GM12878 (cell line): ENCODE measurements at regions not wholly inside any gene's neighbourhood (a gene's known extent, or its start where the extent isn't known, plus 50 kb on each side); places are given as distances from the start of the nearest gene placed in this dataset.

ENCODE experiments used
- ATAC-seq: fragments of 200-7000 bp; cut with Tn5 transposase; 3 replicates; pipeline ENCODE4 v1.9.1; 2020; ENCODE audit warnings: mild to moderate bottlenecking, moderate library complexity
- BruUV-seq: library from RNA; stranded (reverse); fragments of 400-500 nt; replicated peaks from 2 replicates; lab custom pipeline; 2021; lab: Mats Ljungman, UMichigan
- CTCF ChIA-PET: fragments of 300-600 bp; sonication (Branson Sonifier 250); formaldehyde crosslinking; extraction: SDS; loops from one replicate; lab custom pipeline; 2021; ENCODE audit warnings: inconsistent platforms; lab: Yijun Ruan, JAX
- POLR2A ChIA-PET: fragments of 350-600 bp; formaldehyde crosslinking; extraction: SDS; loops from one replicate; lab custom pipeline; 2021; ENCODE audit warnings: inconsistent platforms; lab: Charles Lee
- RAD21 ChIA-PET: fragments of 300-600 bp; sonication (Branson Sonifier 250); formaldehyde crosslinking; loops from one replicate; lab custom pipeline; 2023; ENCODE audit warnings: antibody characterized with exemption; ENCODE audit not compliant: unreplicated experiment; lab: Charles Lee
- SMC1A ChIA-PET: fragments of 300-600 bp; sonication (Branson Sonifier 250); formaldehyde crosslinking; loops from one replicate; lab custom pipeline; 2023; ENCODE audit not compliant: unreplicated experiment, uncharacterized antibody; lab: Charles Lee
- DNase-seq: peaks from one replicate; pipeline ENCODE4 v3.0.0-alpha.2; 2011; ENCODE audit warnings: low read depth, low spot score
- FAIRE-seq: peaks from 3 replicates; lab custom pipeline; 2011; peaks lifted over from hg19 to GRCh38; lab: Jason Lieb, UNC
- H2AFZ ChIP-seq: 2 replicates; pipeline ENCODE4 v1.6.0; 2011; ENCODE audit warnings: low read depth, low read length, control low read depth; ENCODE audit not compliant: control insufficient read depth
- H3K27ac ChIP-seq: 2 replicates; pipeline ENCODE4 v1.5.1; 2011; ENCODE audit warnings: control low read depth; ENCODE audit not compliant: control insufficient read depth, insufficient read depth
- H3K27me3 ChIP-seq, 2 experiments: replicated peaks in 1 of 2; 2 replicates each; pipeline versions ENCODE4 v1.6.0 to v1.6.1; 2011; ENCODE audit warnings: low read length in 1 of 2; ENCODE audit not compliant: control insufficient read depth in 2 of 2, insufficient read depth in 2 of 2
- H3K36me3 ChIP-seq, 2 experiments: 2 replicates each; pipeline ENCODE4 v1.5.1; 2011; ENCODE audit warnings: low read length in 1 of 2; ENCODE audit not compliant: control insufficient read depth in 2 of 2, insufficient read depth in 2 of 2
- H3K4me1 ChIP-seq: 2 replicates; pipeline ENCODE4 v1.6.1; 2011; ENCODE audit warnings: mild to moderate bottlenecking, low read length, moderate library complexity, mixed read lengths; ENCODE audit not compliant: control insufficient read depth, insufficient read depth
- H3K4me2 ChIP-seq: 2 replicates; pipeline ENCODE4 v1.6.0; 2011; ENCODE audit warnings: control low read depth; ENCODE audit not compliant: control insufficient read depth, insufficient read depth
- H3K4me3 ChIP-seq: fragments of 200-600 bp; sonication (generic); 2 replicates; pipeline ENCODE4 v1.5.1; 2016
- H3K79me2 ChIP-seq: 2 replicates; pipeline ENCODE4 v1.6.0; 2011; ENCODE audit warnings: low read length; ENCODE audit not compliant: control insufficient read depth, insufficient read depth
- H3K9ac ChIP-seq: 2 replicates; pipeline ENCODE4 v1.8.0; 2011; ENCODE audit warnings: low read length, control low read depth, mixed read lengths; ENCODE audit not compliant: control insufficient read depth, insufficient read depth
- H3K9me3 ChIP-seq: replicated peaks from 3 replicates; pipeline ENCODE4 v1.5.1; 2011; ENCODE audit warnings: mild to moderate bottlenecking, low read length; ENCODE audit not compliant: control insufficient read depth, insufficient read depth
- H4K20me1 ChIP-seq: 2 replicates; pipeline ENCODE4 v1.6.0; 2011; ENCODE audit not compliant: control insufficient read depth, insufficient read depth
- LARP7 ChIP-seq: fragments of 450-650 bp; IDR thresholded peaks from 2 replicates; pipeline ENCODE4 v1.6.1; 2017; ENCODE audit warnings: mild to moderate bottlenecking
- SPI1 ChIP-seq: IDR thresholded peaks from 2 replicates; pipeline ENCODE4 v1.6.1; 2011; ENCODE audit warnings: low read depth, mild to moderate bottlenecking, low read length, moderate library complexity, borderline replicate concordance; ENCODE audit not compliant: insufficient read depth
- ZNF207 ChIP-seq: fragments of 450-650 bp; IDR thresholded peaks from 2 replicates; pipeline ENCODE4 v1.6.1; 2014; ENCODE audit warnings: antibody characterized with exemption, mild to moderate bottlenecking, borderline replicate concordance
- WGBS: methylation state at CpG from one replicate; pipeline ENCODE4 v1.1.6; 2016; ENCODE audit warnings: low lambda C conversion rate; ENCODE audit not compliant: insufficient replicate concordance, insufficient coverage; ENCODE audit errors: missing lambda C conversion rate; 5-methylcytosine and 5-hydroxymethylcytosine counted together
- in situ Hi-C: fragments of 300-500 bp; cut with MboI; formaldehyde crosslinking; loops from 9 replicates; pipeline ENCODE4 v1.14.3; 2018; ENCODE audit warnings: mixed read lengths
- intact Hi-C: fragments of 100-400 bp; cut with micrococcal nuclease; formaldehyde crosslinking; loops from one replicate; pipeline ENCODE4 v1.14.2; 2022; ENCODE audit not compliant: unreplicated experiment
- TF ChIP-seq, protein P1 (sequence below): fragments of 150-350 bp; IDR thresholded peaks from 2 replicates; pipeline ENCODE4 v1.6.1; 2014; ENCODE audit warnings: mild to moderate bottlenecking, low read depth, low read length
- TF ChIP-seq, protein P2 (sequence below): fragments of 450-650 bp; IDR thresholded peaks from 2 replicates; pipeline ENCODE4 v1.6.1; 2017; ENCODE audit warnings: mild to moderate bottlenecking, moderate library complexity

DNA sequence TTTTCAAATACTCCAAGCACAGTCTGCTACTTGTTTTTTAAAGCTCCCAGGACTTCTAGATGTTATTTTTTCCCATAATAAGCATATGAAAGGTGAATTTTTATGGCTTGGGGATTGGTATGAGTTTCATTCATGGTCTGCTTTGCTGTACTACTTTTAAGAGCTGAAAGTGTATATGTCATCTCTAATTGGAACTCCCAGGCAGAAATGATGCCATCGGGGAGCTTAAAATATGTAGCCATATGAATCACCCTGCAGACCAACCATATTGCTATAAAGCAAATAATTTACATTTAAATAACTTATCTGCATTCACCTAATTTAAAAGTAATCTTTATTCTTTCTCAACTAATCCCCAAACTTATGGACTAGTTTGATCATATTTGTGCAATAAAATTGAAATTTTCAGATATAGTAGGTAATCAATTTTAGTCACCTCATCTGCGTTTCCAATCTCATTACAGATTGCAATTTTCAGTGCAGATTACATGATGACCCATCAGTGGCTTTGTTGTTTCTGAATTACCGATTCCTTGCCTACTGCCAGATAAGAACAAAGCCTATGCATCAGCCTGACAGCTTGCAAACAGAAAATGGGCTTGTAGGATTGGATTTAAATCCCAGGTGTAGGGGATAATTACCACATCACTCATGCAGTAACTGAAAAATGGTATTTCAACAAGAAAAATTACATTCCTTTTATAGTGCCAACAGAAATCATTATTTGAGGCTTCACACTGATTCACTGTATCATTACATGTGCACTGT lies 689.4 kb downstream of the NOVA1 start:
- no peaks in the 10 kb centered on the region for H3K79me2 ChIP-seq
- H3K4me1 ChIP-seq: no peaks in the 10 kb centered on the region
- POLR2A ChIA-PET: no interaction called here
- no peak overlapping the region for H3K27ac ChIP-seq
- FAIRE-seq (no peak), ATAC-seq (no peak), DNase-seq (no peak)
- no peaks in the 10 kb centered on the region for H3K27me3 ChIP-seq
- 3% methylated on average over 3 of the region's 3 CpGs for WGBS
- CTCF ChIA-PET: no interaction called here
- H3K9ac ChIP-seq: no peak overlapping the region
- SMC1A ChIA-PET: no interaction called here
- H4K20me1 ChIP-seq: no peaks in the 10 kb centered on the region
- H3K4me3 ChIP-seq: no peak overlapping the region
- no peaks in the 10 kb centered on the region for H3K36me3 ChIP-seq
- intact Hi-C loops (no loop called here), in situ Hi-C loops (no loop called here)
- no peaks in the 10 kb centered on the region for H3K9me3 ChIP-seq
- BruUV-seq: no TSS peak
- H3K4me2 ChIP-seq: no peak overlapping the region
- RAD21 ChIA-PET: no interaction called here
- TF ChIP-seq SPI1 (no peak), ZNF207 (no peak), LARP7 (no peak)
- TF ChIP-seq, protein P1, sequence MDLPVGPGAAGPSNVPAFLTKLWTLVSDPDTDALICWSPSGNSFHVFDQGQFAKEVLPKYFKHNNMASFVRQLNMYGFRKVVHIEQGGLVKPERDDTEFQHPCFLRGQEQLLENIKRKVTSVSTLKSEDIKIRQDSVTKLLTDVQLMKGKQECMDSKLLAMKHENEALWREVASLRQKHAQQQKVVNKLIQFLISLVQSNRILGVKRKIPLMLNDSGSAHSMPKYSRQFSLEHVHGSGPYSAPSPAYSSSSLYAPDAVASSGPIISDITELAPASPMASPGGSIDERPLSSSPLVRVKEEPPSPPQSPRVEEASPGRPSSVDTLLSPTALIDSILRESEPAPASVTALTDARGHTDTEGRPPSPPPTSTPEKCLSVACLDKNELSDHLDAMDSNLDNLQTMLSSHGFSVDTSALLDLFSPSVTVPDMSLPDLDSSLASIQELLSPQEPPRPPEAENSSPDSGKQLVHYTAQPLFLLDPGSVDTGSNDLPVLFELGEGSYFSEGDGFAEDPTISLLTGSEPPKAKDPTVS: no peak
- TF ChIP-seq, protein P2, sequence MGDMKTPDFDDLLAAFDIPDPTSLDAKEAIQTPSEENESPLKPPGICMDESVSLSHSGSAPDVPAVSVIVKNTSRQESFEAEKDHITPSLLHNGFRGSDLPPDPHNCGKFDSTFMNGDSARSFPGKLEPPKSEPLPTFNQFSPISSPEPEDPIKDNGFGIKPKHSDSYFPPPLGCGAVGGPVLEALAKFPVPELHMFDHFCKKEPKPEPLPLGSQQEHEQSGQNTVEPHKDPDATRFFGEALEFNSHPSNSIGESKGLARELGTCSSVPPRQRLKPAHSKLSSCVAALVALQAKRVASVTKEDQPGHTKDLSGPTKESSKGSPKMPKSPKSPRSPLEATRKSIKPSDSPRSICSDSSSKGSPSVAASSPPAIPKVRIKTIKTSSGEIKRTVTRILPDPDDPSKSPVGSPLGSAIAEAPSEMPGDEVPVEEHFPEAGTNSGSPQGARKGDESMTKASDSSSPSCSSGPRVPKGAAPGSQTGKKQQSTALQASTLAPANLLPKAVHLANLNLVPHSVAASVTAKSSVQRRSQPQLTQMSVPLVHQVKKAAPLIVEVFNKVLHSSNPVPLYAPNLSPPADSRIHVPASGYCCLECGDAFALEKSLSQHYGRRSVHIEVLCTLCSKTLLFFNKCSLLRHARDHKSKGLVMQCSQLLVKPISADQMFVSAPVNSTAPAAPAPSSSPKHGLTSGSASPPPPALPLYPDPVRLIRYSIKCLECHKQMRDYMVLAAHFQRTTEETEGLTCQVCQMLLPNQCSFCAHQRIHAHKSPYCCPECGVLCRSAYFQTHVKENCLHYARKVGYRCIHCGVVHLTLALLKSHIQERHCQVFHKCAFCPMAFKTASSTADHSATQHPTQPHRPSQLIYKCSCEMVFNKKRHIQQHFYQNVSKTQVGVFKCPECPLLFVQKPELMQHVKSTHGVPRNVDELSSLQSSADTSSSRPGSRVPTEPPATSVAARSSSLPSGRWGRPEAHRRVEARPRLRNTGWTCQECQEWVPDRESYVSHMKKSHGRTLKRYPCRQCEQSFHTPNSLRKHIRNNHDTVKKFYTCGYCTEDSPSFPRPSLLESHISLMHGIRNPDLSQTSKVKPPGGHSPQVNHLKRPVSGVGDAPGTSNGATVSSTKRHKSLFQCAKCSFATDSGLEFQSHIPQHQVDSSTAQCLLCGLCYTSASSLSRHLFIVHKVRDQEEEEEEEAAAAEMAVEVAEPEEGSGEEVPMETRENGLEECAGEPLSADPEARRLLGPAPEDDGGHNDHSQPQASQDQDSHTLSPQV: no peak
- no peak overlapping the region for H2AFZ ChIP-seq
